Pancreas (tissue), 10 donors: ENCODE measurements at regions not wholly inside any gene's neighbourhood (a gene's known extent, or its start where the extent isn't known, plus 50 kb on each side); places are given as distances from the start of the nearest gene placed in this dataset.

Experiments used
- ATAC-seq, 4 donors: fragments of 200-7000 bp; cut with Tn5 transposase; one replicate each; pipeline versions ENCODE4 v1.8.0 to v1.9.1; 2020; ENCODE audit warnings: mild to moderate bottlenecking in 4 of 4, moderate library complexity in 4 of 4
- DNase-seq, 6 donors: peaks; one replicate each; pipeline ENCODE4 v3.0.0-alpha.2; 2020
- FAIRE-seq: peaks from 2 replicates; lab custom pipeline; 2012; peaks lifted over from hg19 to GRCh38; lab: Jason Lieb, UNC
- H3K27ac ChIP-seq, 4 donors: fragments of 200-600 bp; sonication (generic); 1 replicate in 3 of 4; 2 replicates in 1 of 4; pipeline versions ENCODE4 v1.5.0 to v1.8.0; 2020
- H3K27me3 ChIP-seq, 4 donors: fragments of 200-600 bp; one replicate each; pipeline ENCODE4 v1.8.0; 2021
- H3K36me3 ChIP-seq, 3 donors: fragments of 200-600 bp; sonication (generic) in 1 of 3; one replicate each; pipeline versions ENCODE4 v1.5.0 to v1.8.0; 2020 to 2021
- H3K4me1 ChIP-seq, 3 donors: fragments of 200-600 bp; one replicate each; pipeline ENCODE4 v1.8.0; 2021
- H3K4me3 ChIP-seq, 4 donors: fragments of 200-600 bp; sonication (generic) in 2 of 4; one replicate each; pipeline versions ENCODE4 v1.5.0 to v1.8.0; 2020 to 2021
- H3K9me3 ChIP-seq, 4 donors: fragments of 200-600 bp; one replicate each; pipeline ENCODE4 v1.8.0; 2021
- WGBS, 2 donors: extraction: QIAGEN DNeasy Blood & Tissue Kit; methylation state at CpG; one replicate each; pipeline ENCODE4 v1.1.7; 2013; 5-methylcytosine and 5-hydroxymethylcytosine counted together
- intact Hi-C, 3 donors: fragments of 100-400 bp; cut with DNase I; formaldehyde crosslinking; loops; one replicate each; pipeline versions ENCODE4 v1.11.1 to v1.14.2; 2022
- TF ChIP-seq, protein P1 (sequence below), 4 donors: fragments of 200-600 bp; sonication (generic) in 3 of 4; IDR thresholded peaks; one replicate each; pipeline versions ENCODE4 v1.5.0 to v1.8.0; 2021; ENCODE audit warnings: antibody characterized with exemption in 4 of 4
- donor health status: healthy with polysubstance abuse.
- donor health status: DM: no; HTN: no; CAD: no; lungs with moderate emphysema.
- donor health status: DM: no; HTN: no; CAD: no.
- donor health status: control.
- donor health status: control.
- donor health status: Bipolar disorder and iron deficiency.
- donor health status: DM: yes; HTN: yes; CAD: no.
- donor health status: DM: no; HTN: no; CAD: no.
- donor health status: DM: no; HTN: no; CAD: no.
- donor health status: DM: yes; HTN: yes; CAD: no.

DNA sequence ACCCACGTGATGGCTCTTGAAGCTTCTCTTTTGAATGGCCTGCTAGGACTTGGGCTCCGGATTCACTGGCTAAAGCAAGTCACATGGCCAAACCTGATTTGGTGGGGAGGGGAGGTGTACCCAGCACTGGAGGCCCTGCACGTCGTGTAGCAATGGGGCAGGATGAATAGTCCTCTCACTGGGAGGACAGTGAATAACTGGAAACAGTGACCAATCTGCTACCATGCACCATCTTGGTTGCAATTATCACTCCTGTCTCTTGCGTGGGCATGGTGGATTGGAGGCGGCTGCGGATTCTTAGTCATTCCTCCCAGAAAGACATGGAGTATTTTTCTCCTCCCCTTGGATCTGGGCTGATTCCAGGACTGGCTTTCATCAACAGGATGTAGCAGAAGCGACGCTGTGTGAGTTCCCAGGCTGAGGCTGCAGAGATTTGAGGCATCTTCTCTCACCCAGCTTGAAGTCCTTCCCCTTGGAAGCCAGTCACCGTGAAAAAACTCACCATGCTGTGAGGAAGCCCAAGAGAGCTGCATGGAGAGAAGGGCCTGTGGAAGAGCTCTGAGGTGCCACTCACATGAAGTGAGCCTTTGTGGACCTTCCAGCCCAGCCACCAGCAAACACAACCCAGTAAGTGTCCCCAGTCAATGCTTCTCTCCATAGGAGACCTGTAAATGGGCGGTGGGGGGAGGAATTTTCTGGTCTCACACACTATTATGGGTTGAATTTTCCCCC lies 70.4 kb downstream of the IGLL1 start:
- DNase-seq (no peak), ATAC-seq (no peak), FAIRE-seq (no peak)
- Histone ChIP-seq H3K27ac (no peak overlapping the region), H3K27me3 (no peaks in the 10 kb centered on the region), H3K4me1 (no peaks in the 10 kb centered on the region), H3K36me3 (no peaks in the 10 kb centered on the region), H3K9me3 (no peaks in the 10 kb centered on the region), H3K4me3 (no peak overlapping the region)
- WGBS, 2 donors: 78 to 80% methylated on average over 11 of the region's 11 CpGs
- intact Hi-C loops: no loop called here
- TF ChIP-seq, protein P1, sequence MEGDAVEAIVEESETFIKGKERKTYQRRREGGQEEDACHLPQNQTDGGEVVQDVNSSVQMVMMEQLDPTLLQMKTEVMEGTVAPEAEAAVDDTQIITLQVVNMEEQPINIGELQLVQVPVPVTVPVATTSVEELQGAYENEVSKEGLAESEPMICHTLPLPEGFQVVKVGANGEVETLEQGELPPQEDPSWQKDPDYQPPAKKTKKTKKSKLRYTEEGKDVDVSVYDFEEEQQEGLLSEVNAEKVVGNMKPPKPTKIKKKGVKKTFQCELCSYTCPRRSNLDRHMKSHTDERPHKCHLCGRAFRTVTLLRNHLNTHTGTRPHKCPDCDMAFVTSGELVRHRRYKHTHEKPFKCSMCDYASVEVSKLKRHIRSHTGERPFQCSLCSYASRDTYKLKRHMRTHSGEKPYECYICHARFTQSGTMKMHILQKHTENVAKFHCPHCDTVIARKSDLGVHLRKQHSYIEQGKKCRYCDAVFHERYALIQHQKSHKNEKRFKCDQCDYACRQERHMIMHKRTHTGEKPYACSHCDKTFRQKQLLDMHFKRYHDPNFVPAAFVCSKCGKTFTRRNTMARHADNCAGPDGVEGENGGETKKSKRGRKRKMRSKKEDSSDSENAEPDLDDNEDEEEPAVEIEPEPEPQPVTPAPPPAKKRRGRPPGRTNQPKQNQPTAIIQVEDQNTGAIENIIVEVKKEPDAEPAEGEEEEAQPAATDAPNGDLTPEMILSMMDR (IDR thresholded peaks at IDR 0.05): no peak

DNA sequence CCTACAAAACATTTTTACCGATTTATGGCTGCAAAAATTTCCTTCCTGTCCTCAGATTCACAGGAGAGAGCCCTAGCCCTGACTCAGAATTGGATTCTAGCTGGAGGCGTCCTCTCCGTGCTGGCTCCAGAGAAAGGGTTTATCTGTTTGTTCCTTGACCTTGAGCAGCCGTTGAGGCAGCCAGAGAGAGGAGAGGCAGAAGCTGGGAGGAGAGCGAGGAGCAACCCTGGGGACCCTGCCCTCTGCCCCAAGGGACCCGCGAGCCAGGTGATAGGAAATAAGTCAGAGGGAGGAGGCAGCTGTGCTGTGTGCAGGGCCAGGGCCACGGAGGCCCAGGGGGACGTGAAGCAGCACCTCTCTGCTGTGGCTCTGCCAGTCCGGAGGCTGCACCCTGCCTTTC lies 75.6 kb downstream of the IGLL1 start:
- TF ChIP-seq, protein P1 (IDR thresholded peaks at IDR 0.05): no peak
- Histone ChIP-seq H3K27ac (no peak overlapping the region), H3K27me3 (no peaks in the 10 kb centered on the region), H3K4me3 (no peak overlapping the region), H3K36me3 (no peaks in the 10 kb centered on the region), H3K9me3 (no peaks in the 10 kb centered on the region), H3K4me1 (no peaks in the 10 kb centered on the region)
- DNase-seq (peak in 1 of 6 donors; percentile 39), FAIRE-seq (no peak), ATAC-seq (no peak)
- intact Hi-C loops: no loop called here
- WGBS, 2 donors: 30 to 37% methylated on average over 8 to 10 of the region's 10 CpGs

DNA sequence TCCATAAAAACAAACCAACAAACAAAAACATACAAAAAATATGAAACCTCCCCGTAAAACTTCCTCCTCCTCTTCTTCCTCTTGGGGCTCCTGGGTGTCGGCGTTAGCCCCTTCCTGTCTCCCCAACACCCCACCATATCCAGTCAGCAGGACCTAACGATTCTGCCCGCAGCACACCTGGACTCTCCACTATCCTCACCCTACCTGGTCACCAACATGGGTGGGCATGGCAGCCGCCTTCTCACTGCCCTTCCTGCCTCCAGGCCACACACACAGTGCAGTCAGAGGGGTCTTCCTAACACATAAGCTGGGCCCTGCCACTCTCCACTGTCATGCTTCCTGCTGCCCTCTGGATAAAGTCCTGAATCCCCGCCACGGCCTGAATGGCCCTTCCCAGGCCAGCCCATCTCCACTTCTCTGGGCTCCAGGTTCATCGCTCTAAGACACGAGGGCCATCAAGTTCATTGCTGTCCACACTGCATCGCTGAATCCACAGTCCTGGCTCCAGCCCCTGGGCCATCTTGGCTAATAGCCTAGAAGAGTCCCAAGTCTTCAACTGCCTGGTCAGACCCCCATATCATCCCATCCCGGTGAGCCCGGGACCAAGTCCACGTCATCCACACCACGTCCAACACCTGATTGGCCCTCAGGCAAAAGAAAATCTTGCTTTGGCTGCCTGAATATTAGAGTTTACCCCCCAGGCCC lies 76.2 kb downstream of the IGLL1 start:
- no peaks in the 10 kb centered on the region for H3K36me3 ChIP-seq
- 86 to 90% methylated on average over 15 of the region's 15 CpGs for WGBS, 2 donors
- no peak overlapping the region for H3K27ac ChIP-seq
- no peak overlapping the region for H3K4me3 ChIP-seq
- no peaks in the 10 kb centered on the region for H3K4me1 ChIP-seq
- H3K27me3 ChIP-seq: no peaks in the 10 kb centered on the region
- H3K9me3 ChIP-seq: no peaks in the 10 kb centered on the region
- TF ChIP-seq, protein P1 (IDR thresholded peaks at IDR 0.05): no peak
- intact Hi-C loops: no loop called here
- peak in 1 of 6 donors; percentile 30 for DNase-seq
- no peak for ATAC-seq
- no peak for FAIRE-seq

DNA sequence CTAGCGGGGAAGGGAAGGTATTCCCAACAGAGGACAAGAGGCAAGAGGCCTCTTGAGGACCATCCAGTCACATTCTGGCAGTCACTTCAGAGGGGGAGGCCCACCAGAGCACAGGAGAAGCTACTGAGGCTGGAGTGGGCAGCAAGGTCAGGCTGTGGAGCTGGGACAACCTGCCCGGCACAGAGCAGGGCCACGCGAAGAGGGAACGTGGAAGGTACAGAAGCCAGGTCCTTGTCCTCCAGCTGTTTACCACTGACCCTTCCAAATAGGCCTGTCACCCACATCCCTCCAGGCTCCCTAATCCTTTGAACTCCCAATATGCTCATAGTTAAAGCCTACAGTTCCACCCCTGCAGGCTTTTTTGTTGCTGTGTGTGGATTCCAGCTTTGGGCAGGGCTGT lies 76.9 kb downstream of the IGLL1 start:
- WGBS, 2 donors: 94 to 97% methylated on average over 5 of the region's 5 CpGs
- Histone ChIP-seq H3K4me3 (no peak overlapping the region), H3K4me1 (no peaks in the 10 kb centered on the region), H3K27me3 (no peaks in the 10 kb centered on the region), H3K36me3 (no peaks in the 10 kb centered on the region), H3K9me3 (no peaks in the 10 kb centered on the region), H3K27ac (no peak overlapping the region)
- ATAC-seq (no peak), FAIRE-seq (no peak), DNase-seq (no peak)
- TF ChIP-seq, protein P1 (IDR thresholded peaks at IDR 0.05): no peak
- intact Hi-C loops: no loop called here

DNA sequence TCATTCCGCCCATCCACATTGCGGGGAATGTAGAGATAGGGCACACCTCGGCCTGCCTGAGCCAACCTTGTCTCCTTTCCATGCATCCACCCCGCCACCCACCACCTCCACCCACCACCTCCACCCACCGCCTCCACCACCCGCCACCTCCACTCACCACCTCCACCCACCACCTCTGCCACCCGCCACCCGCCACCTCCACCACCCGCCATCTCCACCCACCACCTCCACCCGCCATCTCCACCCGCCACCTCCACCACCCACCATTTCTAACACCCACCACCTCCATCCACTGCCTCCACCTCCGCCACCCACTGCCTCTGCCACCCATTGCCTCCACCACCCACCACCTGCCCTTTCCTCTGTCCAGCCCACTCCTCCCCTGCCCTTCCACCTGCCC lies 78.4 kb downstream of the IGLL1 start:
- H3K4me1 ChIP-seq: no peaks in the 10 kb centered on the region
- no peak for DNase-seq
- FAIRE-seq: no peak
- no peak for ATAC-seq
- 84 to 86% methylated on average over 9 to 11 of the region's 12 CpGs for WGBS, 2 donors
- no peak overlapping the region for H3K27ac ChIP-seq
- H3K4me3 ChIP-seq: no peak overlapping the region
- H3K36me3 ChIP-seq: no peaks in the 10 kb centered on the region
- TF ChIP-seq, protein P1 (IDR thresholded peaks at IDR 0.05): no peak
- intact Hi-C loops: no loop called here
- H3K9me3 ChIP-seq: no peaks in the 10 kb centered on the region
- H3K27me3 ChIP-seq: no peaks in the 10 kb centered on the region
